Stimulated activated CD4-positive, alpha-beta T cell treated with anti-CD3 and anti-CD28 coated beads, Interleukin-15, amount 100 ng/mL, for 1 hour (primary cell): ENCODE measurements at regions not wholly inside any gene's neighbourhood (a gene's known extent, or its start where the extent isn't known, plus 50 kb on each side); places are given as distances from the start of the nearest gene placed in this dataset.

ENCODE experiments used
- DNase-seq, 2 donors: peaks; one replicate each; pipeline ENCODE4 v3.0.0-alpha.2; 2020; ENCODE audit warnings: low read depth in 1 of 2, low spot score in 1 of 2

- DNase-seq = no peak
Measured at GRCh38 chr16:72415379-72415778, 243.4 kb upstream of the PMFBP1 start.

GRCh38 chr16:72410492-72410891, 238.5 kb upstream of the PMFBP1 start:
- no peak for DNase-seq

GRCh38 chr16:72409423-72409822, 237.5 kb upstream of the PMFBP1 start:
- DNase-seq = no peak

GRCh38 chr16:72406390-72406789, 234.4 kb upstream of the PMFBP1 start:
- DNase-seq = no peak

GRCh38 chr16:72404299-72404698, 232.3 kb upstream of the PMFBP1 start:
- no peak for DNase-seq

GRCh38 chr16:72401084-72401361, 229.1 kb upstream of the PMFBP1 start:
- DNase-seq = no peak

- DNase-seq = no peak
Measured at GRCh38 chr16:72400257-72401083, 228.5 kb upstream of the PMFBP1 start.

GRCh38 chr16:72399811-72400210, 227.9 kb upstream of the PMFBP1 start:
- DNase-seq = no peak

- no peak for DNase-seq
Measured at GRCh38 chr16:72397876-72398275, 225.9 kb upstream of the PMFBP1 start.

- no peak for DNase-seq
Measured at GRCh38 chr16:72394526-72394925, 222.6 kb upstream of the PMFBP1 start.

- DNase-seq = no peak
Measured at GRCh38 chr16:72389791-72390190, 217.8 kb upstream of the PMFBP1 start.

GRCh38 chr16:72388007-72388406, 216.1 kb upstream of the PMFBP1 start:
- DNase-seq = no peak

GRCh38 chr16:72384651-72385050, 212.7 kb upstream of the PMFBP1 start:
- no peak for DNase-seq

GRCh38 chr16:72380283-72380682, 208.3 kb upstream of the PMFBP1 start:
- no peak for DNase-seq

- DNase-seq = no peak
Measured at GRCh38 chr16:72373201-72373600, 201.2 kb upstream of the PMFBP1 start.

GRCh38 chr16:72372087-72373045, 200.4 kb upstream of the PMFBP1 start:
- DNase-seq = no peak

GRCh38 chr16:72371307-72372086, 199.5 kb upstream of the PMFBP1 start:
- DNase-seq = no peak

GRCh38 chr16:72369274-72369673, 197.3 kb upstream of the PMFBP1 start:
- DNase-seq = no peak

- no peak for DNase-seq
Measured at GRCh38 chr16:72367851-72368250, 195.9 kb upstream of the PMFBP1 start.

GRCh38 chr16:72362973-72363372, 191.0 kb upstream of the PMFBP1 start:
- DNase-seq = no peak

- DNase-seq = no peak
Measured at GRCh38 chr16:72362476-72362875, 190.5 kb upstream of the PMFBP1 start.

GRCh38 chr16:72357910-72358309, 186.0 kb upstream of the PMFBP1 start:
- no peak for DNase-seq
